B cell (primary cell): ENCODE measurements at regions not wholly inside any gene's neighbourhood (a gene's known extent, or its start where the extent isn't known, plus 50 kb on each side); places are given as distances from the start of the nearest gene placed in this dataset.

Source experiments
- ATAC-seq: fragments of 200-7000 bp; cut with Tn5 transposase; one replicate; pipeline ENCODE4 v1.10.0; 2021; ENCODE audit warnings: low read depth, mild to moderate bottlenecking, moderate number of reproducible peaks, moderate library complexity
- CTCF ChIA-PET: fragments of 350-600 bp; sonication (Branson Sonifier 250); formaldehyde crosslinking; loops from one replicate; lab custom pipeline; 2021; ENCODE audit warnings: antibody characterized with exemption, inconsistent platforms; lab: Charles Lee
- POLR2A ChIA-PET: fragments of 350-600 bp; sonication (Branson Sonifier 250); formaldehyde crosslinking; loops from one replicate; lab custom pipeline; 2021; ENCODE audit warnings: antibody characterized with exemption; lab: Charles Lee
- DNase-seq: peaks from one replicate; pipeline ENCODE4 v3.0.0; 2013
- H2AFZ ChIP-seq: 2 replicates; pipeline ENCODE4 v1.6.1; 2012; ENCODE audit warnings: mild to moderate bottlenecking, low read depth, low read length; ENCODE audit not compliant: insufficient read depth, poor library complexity, severe bottlenecking
- H3K27ac ChIP-seq, 2 donors: 1 replicate in 1 of 2; 2 replicates in 1 of 2; pipeline ENCODE4 v1.5.1; 2012 to 2013; ENCODE audit warnings: low read length in 2 of 2, mild to moderate bottlenecking in 2 of 2, moderate library complexity in 1 of 2
- H3K27me3 ChIP-seq, 4 experiments: fragments of 200-600 bp in 1 of 4; sonication (generic) in 1 of 4; replicated peaks in 1 of 4; 1 replicate in 2 of 4; 2 replicates in 2 of 4; pipeline versions ENCODE4 v1.6.1 to v1.7.0; 2013 to 2016; ENCODE audit warnings: low read length in 3 of 4, mild to moderate bottlenecking in 2 of 4, mixed read lengths in 1 of 4, moderate library complexity in 1 of 4; ENCODE audit not compliant: insufficient read depth in 4 of 4, control insufficient read depth in 3 of 4; ENCODE audit errors: control extremely low read depth in 1 of 4
- H3K36me3 ChIP-seq, 2 experiments: replicated peaks in 1 of 2; 1 replicate in 1 of 2; 2 replicates in 1 of 2; pipeline versions ENCODE4 v1.6.1 to v1.7.1; 2013; ENCODE audit warnings: low read length in 1 of 2; ENCODE audit not compliant: insufficient read depth in 2 of 2, control insufficient read depth in 1 of 2; ENCODE audit errors: control extremely low read depth in 1 of 2, extremely low read depth in 1 of 2
- H3K4me1 ChIP-seq, 2 donors: fragments of 200-600 bp in 1 of 2; sonication (generic) in 1 of 2; 1 replicate in 1 of 2; 2 replicates in 1 of 2; pipeline versions ENCODE4 v1.5.1 to v1.6.1; 2013 to 2017; ENCODE audit warnings: low read length in 2 of 2; ENCODE audit not compliant: control insufficient read depth in 2 of 2, insufficient read depth in 2 of 2
- H3K4me2 ChIP-seq: replicated peaks from 2 replicates; pipeline ENCODE3; 2012; ENCODE audit warnings: mild to moderate bottlenecking, low read depth, low read length; ENCODE audit not compliant: poor library complexity, severe bottlenecking
- H3K4me3 ChIP-seq, 5 experiments: fragments of 200-600 bp in 1 of 5; sonication (generic) in 1 of 5; 1 replicate in 3 of 5; 2 replicates in 2 of 5; pipeline versions ENCODE4 v1.5.1 to v1.7.0; 2011 to 2016; ENCODE audit warnings: low read length in 4 of 5, mild to moderate bottlenecking in 4 of 5, low read depth in 2 of 5, control low read depth in 1 of 5, moderate library complexity in 1 of 5; ENCODE audit not compliant: insufficient read depth in 1 of 5; ENCODE audit errors: control extremely low read depth in 1 of 5, extremely low read depth in 1 of 5
- H3K79me2 ChIP-seq: fragments of 200-600 bp; sonication (generic); one replicate; pipeline ENCODE4 v1.6.0; 2016; ENCODE audit warnings: low read length; ENCODE audit not compliant: control insufficient read depth, insufficient read depth
- H3K9ac ChIP-seq: fragments of 200-600 bp; sonication (generic); 2 replicates; pipeline ENCODE4 v1.6.1; 2017; ENCODE audit warnings: mild to moderate bottlenecking, low read length, moderate library complexity
- H3K9me3 ChIP-seq, 3 donors: one replicate each; pipeline versions ENCODE4 v1.6.1 to v1.7.1; 2013; ENCODE audit warnings: low read length in 2 of 3; ENCODE audit not compliant: control insufficient read depth in 2 of 3, insufficient read depth in 1 of 3; ENCODE audit errors: control extremely low read depth in 1 of 3
- H4K20me1 ChIP-seq: 2 replicates; pipeline ENCODE4 v1.6.0; 2012; ENCODE audit warnings: mild to moderate bottlenecking, low read length; ENCODE audit not compliant: insufficient read depth, control insufficient read depth, poor library complexity, severe bottlenecking
- H3K27ac Mint-ChIP-seq: one replicate; pipeline ENCODE4 v1.8.0; 2021; ENCODE audit warnings: mixed read lengths
- H3K27me3 Mint-ChIP-seq: one replicate; pipeline ENCODE4 v1.8.0; 2021; ENCODE audit warnings: mixed read lengths
- H3K4me1 Mint-ChIP-seq: one replicate; pipeline ENCODE4 v1.8.0; 2021; ENCODE audit warnings: mixed read lengths
- H3K4me3 Mint-ChIP-seq: one replicate; pipeline ENCODE4 v1.8.0; 2021; ENCODE audit warnings: mixed read lengths
- H3K9me3 Mint-ChIP-seq: one replicate; pipeline ENCODE4 v1.8.0; 2022; ENCODE audit warnings: mixed read lengths; ENCODE audit not compliant: insufficient read depth
- EZH2 ChIP-seq: IDR thresholded peaks from 2 replicates; pipeline ENCODE4 v1.6.1; 2012; ENCODE audit warnings: borderline replicate concordance, low read depth, mild to moderate bottlenecking, moderate library complexity, low read length; ENCODE audit not compliant: insufficient read depth, poor library complexity, severe bottlenecking
- WGBS: methylation state at CpG from one replicate; pipeline ENCODE4 v1.1.5; 2013; ENCODE audit warnings: missing lambda C conversion rate; ENCODE audit not compliant: insufficient coverage; 5-methylcytosine and 5-hydroxymethylcytosine counted together
- intact Hi-C: fragments of 100-400 bp; cut with micrococcal nuclease; formaldehyde crosslinking; loops from one replicate; pipeline ENCODE4 v1.10.0; 2022
- TF ChIP-seq, protein P1 (sequence below): fragments of 200-600 bp; IDR thresholded peaks from one replicate; pipeline ENCODE4 v1.8.0; 2022; ENCODE audit warnings: antibody characterized with exemption, mild to moderate bottlenecking

DNA sequence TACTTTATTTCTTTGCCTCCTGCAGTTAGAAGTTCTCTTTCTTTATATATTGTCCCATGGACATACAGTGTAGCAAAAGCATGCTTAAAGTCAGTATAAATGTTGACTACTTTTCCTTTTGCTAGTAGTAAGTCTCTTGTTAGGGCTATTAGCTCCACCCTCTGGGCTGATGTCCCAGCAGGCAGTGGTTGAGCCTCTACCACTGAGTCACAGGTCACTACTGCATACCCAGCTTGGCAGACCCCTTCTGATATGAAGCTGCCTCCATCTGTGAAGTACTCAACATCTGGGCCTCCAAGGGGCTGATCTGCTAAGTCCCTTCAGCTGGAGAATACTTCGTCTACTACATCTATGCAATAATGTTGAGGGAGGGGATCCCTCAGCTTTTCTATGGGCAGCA lies 61.0 kb upstream of the SLC35G4 start:
- Histone ChIP-seq H3K79me2 (no peaks in the 10 kb centered on the region), H3K9ac (no peak overlapping the region), H3K9me3 (peaks cover 1 to 19% (median 3%) of the 10 kb centered on the region in 3 donors), H3K27ac (no peak overlapping the region), H3K27me3 (no peaks in the 10 kb centered on the region), H3K4me1 (no peaks in the 10 kb centered on the region), H3K4me2 (no peak overlapping the region), H3K36me3 (no peaks in the 10 kb centered on the region), H2AFZ (no peak overlapping the region), H3K4me3 (no peak overlapping the region), H4K20me1 (no peaks in the 10 kb centered on the region)
- no peak for DNase-seq
- POLR2A ChIA-PET = no interaction called here
- WGBS = no CpG with 5 or more reads among the region's 1 CpG
- CTCF ChIA-PET = no interaction called here
- peaks cover 2% of the 10 kb centered on the region for H3K4me1 Mint-ChIP-seq
- no peak overlapping the region for H3K4me3 Mint-ChIP-seq
- H3K9me3 Mint-ChIP-seq = peaks cover 3% of the 10 kb centered on the region
- H3K27me3 Mint-ChIP-seq = peaks cover 3% of the 10 kb centered on the region
- intact Hi-C loops = no loop called here
- TF ChIP-seq EZH2 = no peak
- TF ChIP-seq, protein P1, sequence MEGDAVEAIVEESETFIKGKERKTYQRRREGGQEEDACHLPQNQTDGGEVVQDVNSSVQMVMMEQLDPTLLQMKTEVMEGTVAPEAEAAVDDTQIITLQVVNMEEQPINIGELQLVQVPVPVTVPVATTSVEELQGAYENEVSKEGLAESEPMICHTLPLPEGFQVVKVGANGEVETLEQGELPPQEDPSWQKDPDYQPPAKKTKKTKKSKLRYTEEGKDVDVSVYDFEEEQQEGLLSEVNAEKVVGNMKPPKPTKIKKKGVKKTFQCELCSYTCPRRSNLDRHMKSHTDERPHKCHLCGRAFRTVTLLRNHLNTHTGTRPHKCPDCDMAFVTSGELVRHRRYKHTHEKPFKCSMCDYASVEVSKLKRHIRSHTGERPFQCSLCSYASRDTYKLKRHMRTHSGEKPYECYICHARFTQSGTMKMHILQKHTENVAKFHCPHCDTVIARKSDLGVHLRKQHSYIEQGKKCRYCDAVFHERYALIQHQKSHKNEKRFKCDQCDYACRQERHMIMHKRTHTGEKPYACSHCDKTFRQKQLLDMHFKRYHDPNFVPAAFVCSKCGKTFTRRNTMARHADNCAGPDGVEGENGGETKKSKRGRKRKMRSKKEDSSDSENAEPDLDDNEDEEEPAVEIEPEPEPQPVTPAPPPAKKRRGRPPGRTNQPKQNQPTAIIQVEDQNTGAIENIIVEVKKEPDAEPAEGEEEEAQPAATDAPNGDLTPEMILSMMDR = no peak
- no peak for ATAC-seq
- H3K27ac Mint-ChIP-seq = no peak overlapping the region

DNA sequence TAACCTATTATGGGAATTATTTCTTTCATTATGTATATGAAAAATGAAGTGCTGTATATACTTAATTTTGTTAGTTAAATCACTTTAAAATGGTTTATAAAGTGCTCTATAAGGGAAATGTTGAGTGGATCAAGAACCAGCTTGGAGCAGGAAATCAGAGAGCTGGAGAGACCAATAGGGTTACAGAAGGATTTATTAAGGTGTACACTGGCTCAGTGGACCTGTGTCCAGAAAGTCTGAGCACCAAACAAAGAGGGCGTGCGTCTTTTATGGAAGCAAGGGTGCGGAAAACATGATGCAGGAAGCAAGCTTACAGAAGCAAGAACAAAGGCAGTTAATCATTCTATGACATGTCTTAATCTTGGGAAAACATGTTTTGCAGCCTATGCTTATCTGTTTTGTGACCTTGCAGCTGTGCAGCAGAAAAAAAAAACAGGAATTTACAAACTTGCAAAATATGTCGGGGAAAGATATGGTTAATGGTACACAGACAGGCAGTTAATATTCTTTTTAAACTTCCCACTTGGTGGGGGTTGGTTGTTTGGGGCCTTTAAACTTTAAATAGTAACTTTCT lies 65.2 kb upstream of the SLC35G4 start:
- Mint-ChIP-seq H3K4me3 (no peak overlapping the region), H3K4me1 (no peaks in the 10 kb centered on the region), H3K9me3 (peaks cover 3% of the 10 kb centered on the region), H3K27me3 (no peaks in the 10 kb centered on the region), H3K27ac (no peak overlapping the region)
- no peaks in the 10 kb centered on the region for H4K20me1 ChIP-seq
- H3K9me3 ChIP-seq = peaks cover 1 to 21% (median 5%) of the 10 kb centered on the region in 3 donors
- H3K27ac ChIP-seq = no peak overlapping the region
- TF ChIP-seq, protein P1 = no peak
- no peak for TF ChIP-seq EZH2
- no peaks in the 10 kb centered on the region for H3K4me1 ChIP-seq
- no peak overlapping the region for H2AFZ ChIP-seq
- intact Hi-C loops = no loop called here
- DNase-seq (no peak), ATAC-seq (no peak)
- H3K27me3 ChIP-seq = no peaks in the 10 kb centered on the region
- CTCF ChIA-PET = no interaction called here
- H3K4me2 ChIP-seq = no peak overlapping the region
- H3K4me3 ChIP-seq = no peak overlapping the region
- POLR2A ChIA-PET = no interaction called here
- no peak overlapping the region for H3K9ac ChIP-seq
- no peaks in the 10 kb centered on the region for H3K36me3 ChIP-seq
- WGBS = 100% methylated on average over 3 of the region's 4 CpGs
- H3K79me2 ChIP-seq = no peaks in the 10 kb centered on the region
